OCI-LY3 (cell line): ENCODE measurements at regions not wholly inside any gene's neighbourhood (a gene's known extent, or its start where the extent isn't known, plus 50 kb on each side); places are given as distances from the start of the nearest gene placed in this dataset.
"Not testable (repeated sequence)": the region's sequence is repeated elsewhere in the genome, so short reads cannot be mapped to it uniquely, and the experiment has no call there.

Experiments
- EZH2phosphoT487 ChIP-seq: fragments of 200-600 bp; shearing (Covaris generic); IDR thresholded peaks from 2 replicates; pipeline ENCODE4 v1.6.1; 2018; ENCODE audit warnings: antibody characterized with exemption, mixed run types, low read depth
- TF ChIP-seq, protein P1 (sequence below): fragments of 200-600, 300-600 bp; sonication (generic); IDR thresholded peaks from 2 replicates; pipeline ENCODE4 v1.5.1; 2014; ENCODE audit warnings: antibody characterized with exemption, low read length, low read depth

DNA sequence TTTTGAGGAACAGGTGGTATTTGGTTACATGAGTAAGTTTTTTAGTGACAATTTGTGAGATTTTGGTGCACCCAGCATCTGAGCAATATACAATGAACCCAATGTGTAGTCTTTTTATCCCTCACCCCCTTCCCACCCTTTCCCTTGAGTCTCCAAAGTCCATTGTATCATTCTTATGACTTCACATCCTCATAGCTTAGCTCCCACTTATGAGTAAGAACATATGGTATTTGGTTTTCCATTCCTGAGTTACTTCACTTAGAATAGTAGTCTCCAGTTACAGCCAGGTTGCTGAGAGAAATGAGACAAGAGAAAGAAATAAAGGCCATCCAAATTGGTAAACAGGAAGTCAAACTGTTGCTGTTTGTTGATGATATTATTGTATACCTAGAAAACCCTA, 87.5 kb downstream of the OTOR start:
- TF ChIP-seq, protein P1, sequence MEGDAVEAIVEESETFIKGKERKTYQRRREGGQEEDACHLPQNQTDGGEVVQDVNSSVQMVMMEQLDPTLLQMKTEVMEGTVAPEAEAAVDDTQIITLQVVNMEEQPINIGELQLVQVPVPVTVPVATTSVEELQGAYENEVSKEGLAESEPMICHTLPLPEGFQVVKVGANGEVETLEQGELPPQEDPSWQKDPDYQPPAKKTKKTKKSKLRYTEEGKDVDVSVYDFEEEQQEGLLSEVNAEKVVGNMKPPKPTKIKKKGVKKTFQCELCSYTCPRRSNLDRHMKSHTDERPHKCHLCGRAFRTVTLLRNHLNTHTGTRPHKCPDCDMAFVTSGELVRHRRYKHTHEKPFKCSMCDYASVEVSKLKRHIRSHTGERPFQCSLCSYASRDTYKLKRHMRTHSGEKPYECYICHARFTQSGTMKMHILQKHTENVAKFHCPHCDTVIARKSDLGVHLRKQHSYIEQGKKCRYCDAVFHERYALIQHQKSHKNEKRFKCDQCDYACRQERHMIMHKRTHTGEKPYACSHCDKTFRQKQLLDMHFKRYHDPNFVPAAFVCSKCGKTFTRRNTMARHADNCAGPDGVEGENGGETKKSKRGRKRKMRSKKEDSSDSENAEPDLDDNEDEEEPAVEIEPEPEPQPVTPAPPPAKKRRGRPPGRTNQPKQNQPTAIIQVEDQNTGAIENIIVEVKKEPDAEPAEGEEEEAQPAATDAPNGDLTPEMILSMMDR: not testable (repeated sequence)
- TF ChIP-seq EZH2phosphoT487: not testable (repeated sequence)
